ENCODE measurements at regions not wholly inside any gene's neighbourhood (a gene's known extent, or its start where the extent isn't known, plus 50 kb on each side); places are given as distances from the start of the nearest gene placed in this dataset.

DNA sequence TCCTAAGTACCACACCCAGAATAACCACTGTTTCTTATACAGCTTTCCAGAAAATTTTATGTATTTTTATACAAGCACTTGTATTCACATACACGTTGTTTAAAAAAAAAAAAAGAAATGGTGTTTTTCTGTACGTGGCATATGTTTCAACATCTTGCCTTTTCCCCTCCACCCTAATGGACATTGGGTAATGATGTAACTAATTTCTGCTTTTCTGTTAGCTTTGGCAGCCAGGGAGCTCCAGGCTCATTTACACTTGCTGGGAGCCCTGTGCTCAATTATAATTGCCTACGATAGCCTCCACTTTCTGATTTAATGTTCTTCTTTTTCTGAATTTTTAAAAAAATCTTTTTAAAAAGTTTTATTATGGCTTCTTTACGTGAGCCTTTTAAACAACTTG is 352.4 kb downstream of the UTRN start:
- Histone ChIP-seq H3K9me3 (ENCODE audit: control insufficient read depth, insufficient read depth, low read depth, low read length) (no peaks in the 10 kb centered on the region), H3K4me1 (ENCODE audit: control insufficient read depth, insufficient read depth, low read length) (no peaks in the 10 kb centered on the region), H3K27me3 (ENCODE audit: control insufficient read depth, insufficient read depth, low read length) (no peaks in the 10 kb centered on the region), H3K36me3 (ENCODE audit: control insufficient read depth, insufficient read depth, low read length) (no peaks in the 10 kb centered on the region), H3K4me3 (ENCODE audit: low read depth in 2 of 2, low read length in 2 of 2) (no peak overlapping the region), H3K27ac (ENCODE audit: low read length) (no peak overlapping the region)
- in situ Hi-C loops (cut with HindIII; ENCODE audit: low pct_unique_long_range_greater_than_20kb, low sequenced_read_pairs): no loop called here
- TF ChIP-seq POLR2AphosphoS5 (IDR thresholded peaks at IDR 0.05; ENCODE audit: low read depth, low read length) (no peak), TCF7L2 (IDR thresholded peaks at IDR 0.05; ENCODE audit: low read depth, low read length) (no peak)
- intact Hi-C loops (cut with micrococcal nuclease; ENCODE audit: unreplicated experiment): no loop called here
- POLR2A ChIA-PET: no interaction called here
- ATAC-seq: no peak
- DNase-seq (ENCODE audit: low read depth, low spot score): no peak
- BruUV-seq (replicated peaks): no TSS peak
- CTCF ChIA-PET: no interaction called here

DNA sequence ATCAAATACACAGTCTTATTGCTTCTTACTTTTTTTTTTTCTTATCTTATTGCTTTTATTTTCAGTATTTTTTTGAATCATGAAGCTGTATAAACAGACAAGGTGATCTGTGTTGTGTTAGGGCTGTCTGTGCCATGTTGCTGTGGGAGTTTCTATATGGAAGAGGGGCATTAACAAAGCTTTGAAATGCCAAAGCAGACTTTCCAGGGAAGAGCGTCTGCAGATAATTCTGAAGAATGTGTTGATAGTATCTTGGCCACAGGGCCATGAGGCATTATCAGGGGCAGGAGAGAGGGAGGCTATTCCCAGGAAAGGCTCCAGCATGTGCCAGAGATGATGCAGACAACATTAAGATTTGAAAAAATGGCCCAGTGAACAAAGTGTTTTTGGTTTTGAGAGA is 354.5 kb downstream of the UTRN start:
- CTCF ChIA-PET: interaction anchor here (0.7 kb wide), 1 partner anchor 68 kb away, joined by 3 read pairs; no protein-coding TSS in a partner anchor
- Histone ChIP-seq H3K36me3 (ENCODE audit: control insufficient read depth, insufficient read depth, low read length) (no peaks in the 10 kb centered on the region), H3K9me3 (ENCODE audit: control insufficient read depth, insufficient read depth, low read depth, low read length) (no peaks in the 10 kb centered on the region), H3K4me3 (ENCODE audit: low read depth in 2 of 2, low read length in 2 of 2) (no peak overlapping the region), H3K27me3 (ENCODE audit: control insufficient read depth, insufficient read depth, low read length) (no peaks in the 10 kb centered on the region), H3K27ac (ENCODE audit: low read length) (no peak overlapping the region), H3K4me1 (ENCODE audit: control insufficient read depth, insufficient read depth, low read length) (no peaks in the 10 kb centered on the region)
- POLR2A ChIA-PET: no interaction called here
- no TSS peak for BruUV-seq (replicated peaks)
- intact Hi-C loops (cut with micrococcal nuclease; ENCODE audit: unreplicated experiment): no loop called here
- DNase-seq (ENCODE audit: low read depth, low spot score): no peak
- no peak for ATAC-seq
- TF ChIP-seq, protein P1, sequence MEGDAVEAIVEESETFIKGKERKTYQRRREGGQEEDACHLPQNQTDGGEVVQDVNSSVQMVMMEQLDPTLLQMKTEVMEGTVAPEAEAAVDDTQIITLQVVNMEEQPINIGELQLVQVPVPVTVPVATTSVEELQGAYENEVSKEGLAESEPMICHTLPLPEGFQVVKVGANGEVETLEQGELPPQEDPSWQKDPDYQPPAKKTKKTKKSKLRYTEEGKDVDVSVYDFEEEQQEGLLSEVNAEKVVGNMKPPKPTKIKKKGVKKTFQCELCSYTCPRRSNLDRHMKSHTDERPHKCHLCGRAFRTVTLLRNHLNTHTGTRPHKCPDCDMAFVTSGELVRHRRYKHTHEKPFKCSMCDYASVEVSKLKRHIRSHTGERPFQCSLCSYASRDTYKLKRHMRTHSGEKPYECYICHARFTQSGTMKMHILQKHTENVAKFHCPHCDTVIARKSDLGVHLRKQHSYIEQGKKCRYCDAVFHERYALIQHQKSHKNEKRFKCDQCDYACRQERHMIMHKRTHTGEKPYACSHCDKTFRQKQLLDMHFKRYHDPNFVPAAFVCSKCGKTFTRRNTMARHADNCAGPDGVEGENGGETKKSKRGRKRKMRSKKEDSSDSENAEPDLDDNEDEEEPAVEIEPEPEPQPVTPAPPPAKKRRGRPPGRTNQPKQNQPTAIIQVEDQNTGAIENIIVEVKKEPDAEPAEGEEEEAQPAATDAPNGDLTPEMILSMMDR (IDR thresholded peaks at IDR 0.05): no peak
- no peak for TF ChIP-seq POLR2AphosphoS5 (IDR thresholded peaks at IDR 0.05; ENCODE audit: low read depth, low read length)
- no peak for TF ChIP-seq SIN3A (IDR thresholded peaks at IDR 0.05; ENCODE audit: borderline replicate concordance, insufficient read depth, low read depth, low read length)
- no peak for TF ChIP-seq REST (IDR thresholded peaks at IDR 0.05; ENCODE audit: insufficient read depth in 1 of 2, low read depth in 2 of 2, low read length in 1 of 2)
- TF ChIP-seq TCF7L2 (IDR thresholded peaks at IDR 0.05; ENCODE audit: low read depth, low read length): no peak
- in situ Hi-C loops (cut with HindIII; ENCODE audit: low pct_unique_long_range_greater_than_20kb, low sequenced_read_pairs): no loop called here

GRCh38 chr6:144641286-144641685 is 356.2 kb downstream of the UTRN start:
- DNase-seq (ENCODE audit: low read depth, low spot score): no peak
- BruUV-seq (replicated peaks): no TSS peak
- in situ Hi-C loops (cut with HindIII; ENCODE audit: low pct_unique_long_range_greater_than_20kb, low sequenced_read_pairs) (no loop called here), intact Hi-C loops (cut with micrococcal nuclease; ENCODE audit: unreplicated experiment) (no loop called here)
- H3K4me3 ChIP-seq (ENCODE audit: low read depth in 2 of 2, low read length in 2 of 2): no peak overlapping the region
- no peaks in the 10 kb centered on the region for H3K9me3 ChIP-seq (ENCODE audit: control insufficient read depth, insufficient read depth, low read depth, low read length)
- H3K27me3 ChIP-seq (ENCODE audit: control insufficient read depth, insufficient read depth, low read length): no peaks in the 10 kb centered on the region
- H3K27ac ChIP-seq (ENCODE audit: low read length): no peak overlapping the region
- TF ChIP-seq, protein P1 (IDR thresholded peaks at IDR 0.05): no peak
- TF ChIP-seq POLR2AphosphoS5 (IDR thresholded peaks at IDR 0.05; ENCODE audit: low read depth, low read length): no peak
- TF ChIP-seq SIN3A (IDR thresholded peaks at IDR 0.05; ENCODE audit: borderline replicate concordance, insufficient read depth, low read depth, low read length): no peak
- no peak for TF ChIP-seq REST (IDR thresholded peaks at IDR 0.05; ENCODE audit: insufficient read depth in 1 of 2, low read depth in 2 of 2, low read length in 1 of 2)
- TF ChIP-seq TCF7L2 (IDR thresholded peaks at IDR 0.05; ENCODE audit: low read depth, low read length): no peak
- no peak for ATAC-seq
- ChIA-PET POLR2A (no interaction called here), CTCF (no interaction called here)
- H3K4me1 ChIP-seq (ENCODE audit: control insufficient read depth, insufficient read depth, low read length): no peaks in the 10 kb centered on the region
- no peaks in the 10 kb centered on the region for H3K36me3 ChIP-seq (ENCODE audit: control insufficient read depth, insufficient read depth, low read length)
